Psoas muscle (tissue), 7 donors: ENCODE measurements at regions not wholly inside any gene's neighbourhood (a gene's known extent, or its start where the extent isn't known, plus 50 kb on each side); places are given as distances from the start of the nearest gene placed in this dataset.

Experiments
- ATAC-seq, 4 donors: fragments of 200-7000 bp; cut with Tn5 transposase; one replicate each; pipeline ENCODE4 v1.9.1; 2020; ENCODE audit warnings: moderate library complexity in 3 of 4, mild to moderate bottlenecking in 2 of 4
- DNase-seq, 2 donors: peaks; one replicate each; pipeline ENCODE4 v3.0.0-alpha.2; 2020
- H3K27ac ChIP-seq: fragments of 200-600 bp; one replicate; pipeline ENCODE4 v1.8.0; 2022
- H3K27me3 ChIP-seq, 3 donors: fragments of 200-600 bp in 1 of 3; one replicate each; pipeline versions ENCODE4 v1.6.1 to v1.8.0; 2013 to 2022; ENCODE audit warnings: low read length in 2 of 3, mild to moderate bottlenecking in 2 of 3, moderate library complexity in 1 of 3; ENCODE audit not compliant: insufficient read depth in 3 of 3
- H3K36me3 ChIP-seq, 2 donors: fragments of 200-600 bp in 1 of 2; one replicate each; pipeline versions ENCODE4 v1.6.1 to v1.8.0; 2013 to 2022; ENCODE audit warnings: low read depth in 1 of 2, mild to moderate bottlenecking in 1 of 2, moderate library complexity in 1 of 2; ENCODE audit not compliant: insufficient read depth in 1 of 2
- H3K4me1 ChIP-seq: fragments of 200-600 bp; one replicate; pipeline ENCODE4 v1.8.0; 2022
- H3K4me3 ChIP-seq: fragments of 200-600 bp; one replicate; pipeline ENCODE4 v1.8.0; 2022; ENCODE audit warnings: mild to moderate bottlenecking
- H3K9me3 ChIP-seq: fragments of 200-600 bp; one replicate; pipeline ENCODE4 v1.8.0; 2022
- CTCF ChIP-seq: fragments of 200-600 bp; IDR thresholded peaks from one replicate; pipeline ENCODE4 v1.8.0; 2022; ENCODE audit warnings: antibody characterized with exemption
- WGBS, 3 donors: extraction: QIAGEN DNeasy Blood & Tissue Kit; methylation state at CpG; one replicate each; pipeline versions ENCODE4 v1.1.6 to v1.1.7; 2013; 5-methylcytosine and 5-hydroxymethylcytosine counted together
- intact Hi-C, 2 donors: fragments of 100-400 bp; cut with DNase I; formaldehyde crosslinking; loops; one replicate each; pipeline versions ENCODE4 v1.11.0 to v1.14.2; 2022
- donor health status: healthy with polysubstance abuse.
- donor health status: DM: no; HTN: no; CAD: no; lungs with moderate emphysema.
- donor health status: Bipolar disorder and iron deficiency.
- donor health status: healthy.
- donor health status: DM: yes; HTN: yes; CAD: no.
- donor health status: DM: no; HTN: no; CAD: no.
- donor health status: DM: yes; HTN: yes; CAD: no.

- intact Hi-C loops = no loop called here
- DNase-seq = no peak
- peaks cover 0 to 11% (median 4%) of the 10 kb centered on the region in 3 donors for H3K27me3 ChIP-seq
- H3K36me3 ChIP-seq = no peaks in the 10 kb centered on the region
- H3K4me1 ChIP-seq = no peaks in the 10 kb centered on the region
- H3K27ac ChIP-seq = no peak overlapping the region
- no peak for TF ChIP-seq CTCF
- 50 to 55% (median 52%) methylated on average over 10 of the region's 10 CpGs for WGBS, 3 donors
- no peak overlapping the region for H3K4me3 ChIP-seq
- no peak for ATAC-seq
- no peaks in the 10 kb centered on the region for H3K9me3 ChIP-seq
Measured at GRCh38 chr4:8694651-8695151, 102.1 kb downstream of the CPZ start.

- no peak for TF ChIP-seq CTCF
- intact Hi-C loops = no loop called here
- Histone ChIP-seq H3K4me3 (no peak overlapping the region), H3K9me3 (no peaks in the 10 kb centered on the region), H3K27me3 (peaks cover 0 to 7% (median 5%) of the 10 kb centered on the region in 3 donors), H3K4me1 (no peaks in the 10 kb centered on the region), H3K27ac (no peak overlapping the region), H3K36me3 (no peaks in the 10 kb centered on the region)
- DNase-seq = no peak
- WGBS, 3 donors = 58 to 69% (median 63%) methylated on average over 8 of the region's 8 CpGs
- no peak for ATAC-seq
Measured at GRCh38 chr4:8694226-8694625, 101.7 kb downstream of the CPZ start.

- 83 to 86% (median 84%) methylated on average over 27 of the region's 27 CpGs for WGBS, 3 donors
- no peaks in the 10 kb centered on the region for H3K4me1 ChIP-seq
- H3K27ac ChIP-seq = no peak overlapping the region
- DNase-seq (no peak), ATAC-seq (no peak)
- no peaks in the 10 kb centered on the region for H3K36me3 ChIP-seq
- peaks cover 0 to 13% (median 6%) of the 10 kb centered on the region in 3 donors for H3K27me3 ChIP-seq
- no peaks in the 10 kb centered on the region for H3K9me3 ChIP-seq
- intact Hi-C loops = no loop called here
- no peak overlapping the region for H3K4me3 ChIP-seq
- no peak for TF ChIP-seq CTCF
Measured at GRCh38 chr4:8691151-8691775, 98.7 kb downstream of the CPZ start.

GRCh38 chr4:8690216-8691150 lies 97.9 kb downstream of the CPZ start:
- intact Hi-C loops = no loop called here
- Histone ChIP-seq H3K9me3 (no peaks in the 10 kb centered on the region), H3K36me3 (no peaks in the 10 kb centered on the region), H3K4me1 (no peaks in the 10 kb centered on the region), H3K27ac (no peak overlapping the region), H3K27me3 (peaks cover 0 to 13% (median 6%) of the 10 kb centered on the region in 3 donors), H3K4me3 (no peak overlapping the region)
- no peak for TF ChIP-seq CTCF
- no peak for DNase-seq
- WGBS, 3 donors = 61 to 64% (median 64%) methylated on average over 23 of the region's 23 CpGs
- ATAC-seq = no peak
